ENCODE measurements at regions not wholly inside any gene's neighbourhood (a gene's known extent, or its start where the extent isn't known, plus 50 kb on each side); places are given as distances from the start of the nearest gene placed in this dataset.

DNA sequence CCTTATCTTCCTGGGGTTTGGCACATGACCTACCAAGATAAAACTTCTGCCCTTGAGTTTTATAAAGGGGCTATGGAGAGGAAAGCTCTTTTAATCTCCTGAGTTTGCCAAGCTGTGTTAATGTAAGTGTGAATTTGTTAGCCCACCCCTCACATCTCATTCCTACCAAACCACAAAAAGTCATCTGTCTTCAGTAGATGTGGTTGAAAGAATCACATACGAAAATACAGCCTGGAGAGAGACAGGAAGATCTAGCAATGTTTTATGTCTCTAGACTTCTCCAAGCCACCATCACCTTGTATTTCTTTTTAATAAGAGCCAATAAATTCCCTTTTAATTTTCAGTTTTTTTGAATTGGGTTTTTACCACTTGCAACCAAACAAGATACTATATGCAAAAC lies 68.9 kb upstream of the ZNF280D start:
- no peak for TF ChIP-seq EZH2 (IDR thresholded peaks at IDR 0.05; ENCODE audit: borderline replicate concordance)
- TF ChIP-seq, protein P1, sequence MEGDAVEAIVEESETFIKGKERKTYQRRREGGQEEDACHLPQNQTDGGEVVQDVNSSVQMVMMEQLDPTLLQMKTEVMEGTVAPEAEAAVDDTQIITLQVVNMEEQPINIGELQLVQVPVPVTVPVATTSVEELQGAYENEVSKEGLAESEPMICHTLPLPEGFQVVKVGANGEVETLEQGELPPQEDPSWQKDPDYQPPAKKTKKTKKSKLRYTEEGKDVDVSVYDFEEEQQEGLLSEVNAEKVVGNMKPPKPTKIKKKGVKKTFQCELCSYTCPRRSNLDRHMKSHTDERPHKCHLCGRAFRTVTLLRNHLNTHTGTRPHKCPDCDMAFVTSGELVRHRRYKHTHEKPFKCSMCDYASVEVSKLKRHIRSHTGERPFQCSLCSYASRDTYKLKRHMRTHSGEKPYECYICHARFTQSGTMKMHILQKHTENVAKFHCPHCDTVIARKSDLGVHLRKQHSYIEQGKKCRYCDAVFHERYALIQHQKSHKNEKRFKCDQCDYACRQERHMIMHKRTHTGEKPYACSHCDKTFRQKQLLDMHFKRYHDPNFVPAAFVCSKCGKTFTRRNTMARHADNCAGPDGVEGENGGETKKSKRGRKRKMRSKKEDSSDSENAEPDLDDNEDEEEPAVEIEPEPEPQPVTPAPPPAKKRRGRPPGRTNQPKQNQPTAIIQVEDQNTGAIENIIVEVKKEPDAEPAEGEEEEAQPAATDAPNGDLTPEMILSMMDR (IDR thresholded peaks at IDR 0.05; ENCODE audit: poor library complexity), result no peak

All from hepatocyte (in vitro differentiated cells).